Stomach smooth muscle (tissue), 2 donors: ENCODE measurements at regions not wholly inside any gene's neighbourhood (a gene's known extent, or its start where the extent isn't known, plus 50 kb on each side); places are given as distances from the start of the nearest gene placed in this dataset.

Experiments used
- H3K27ac ChIP-seq: one replicate; pipeline ENCODE4 v1.7.0; 2013; ENCODE audit warnings: mild to moderate bottlenecking, low read length, inconsistent platforms
- H3K27me3 ChIP-seq, 2 donors: one replicate each; pipeline ENCODE4 v1.7.0; 2013; ENCODE audit warnings: low read length in 2 of 2; ENCODE audit not compliant: insufficient read depth in 2 of 2, control insufficient read depth in 1 of 2
- H3K36me3 ChIP-seq, 2 donors: one replicate each; pipeline ENCODE4 v1.7.0; 2013; ENCODE audit warnings: low read length in 2 of 2; ENCODE audit not compliant: control insufficient read depth in 2 of 2, insufficient read depth in 2 of 2
- H3K4me1 ChIP-seq: one replicate; pipeline ENCODE4 v1.7.0; 2013; ENCODE audit warnings: low read length; ENCODE audit not compliant: control insufficient read depth, insufficient read depth
- H3K4me3 ChIP-seq, 2 donors: one replicate each; pipeline ENCODE4 v1.7.0; 2013; ENCODE audit warnings: low read length in 2 of 2
- H3K9ac ChIP-seq, 2 donors: one replicate each; pipeline ENCODE4 v1.7.0; 2013; ENCODE audit warnings: low read length in 2 of 2, mild to moderate bottlenecking in 1 of 2
- H3K9me3 ChIP-seq, 2 donors: one replicate each; pipeline ENCODE4 v1.7.0; 2013; ENCODE audit warnings: low read length in 2 of 2; ENCODE audit not compliant: control insufficient read depth in 2 of 2
- donor health status: healthy.
- donor health status: Pancreatic carcinoma.

- Histone ChIP-seq H3K27me3 (no peaks in the 10 kb centered on the region), H3K4me3 (no peak overlapping the region), H3K27ac (no peak overlapping the region)
Observed at GRCh38 chr2:221111739-221112138, 460.4 kb downstream of the EPHA4 start.

GRCh38 chr2:221112744-221113143, 459.4 kb downstream of the EPHA4 start:
- Histone ChIP-seq H3K36me3 (no peaks in the 10 kb centered on the region), H3K9ac (no peak overlapping the region), H3K9me3 (no peaks in the 10 kb centered on the region), H3K4me3 (no peak overlapping the region), H3K27me3 (no peaks in the 10 kb centered on the region), H3K27ac (no peak overlapping the region), H3K4me1 (no peaks in the 10 kb centered on the region)

More at GRCh38 chr2:221111739-221112138, 460.4 kb downstream of the EPHA4 start:
- H3K36me3 ChIP-seq = no peaks in the 10 kb centered on the region
- H3K9ac ChIP-seq = no peak overlapping the region
- no peaks in the 10 kb centered on the region for H3K4me1 ChIP-seq
- H3K9me3 ChIP-seq = no peaks in the 10 kb centered on the region

DNA sequence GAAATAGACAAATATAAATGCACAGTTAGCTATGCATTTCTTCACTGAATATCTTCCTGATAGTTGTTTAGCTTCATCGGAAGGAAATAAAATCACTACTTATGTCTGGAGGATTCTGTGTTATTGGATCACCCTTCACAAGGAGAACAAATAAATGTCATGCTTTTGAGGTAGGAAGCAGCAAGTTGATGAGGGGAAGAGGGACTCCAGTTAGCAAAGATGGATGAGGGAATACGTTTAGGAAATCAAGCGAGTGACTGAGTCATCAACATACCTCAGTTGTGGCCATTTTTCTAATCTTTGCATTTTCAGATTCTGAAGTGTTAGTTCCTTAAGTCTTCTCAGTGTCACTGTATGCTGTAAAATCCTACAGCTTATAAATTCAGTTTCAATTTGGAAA, 456.2 kb downstream of the EPHA4 start:
- H3K4me3 ChIP-seq = no peak overlapping the region
- H3K9ac ChIP-seq = no peak overlapping the region
- no peaks in the 10 kb centered on the region for H3K4me1 ChIP-seq
- H3K36me3 ChIP-seq = no peaks in the 10 kb centered on the region
- no peaks in the 10 kb centered on the region for H3K27me3 ChIP-seq
- H3K27ac ChIP-seq = no peak overlapping the region
- no peaks in the 10 kb centered on the region for H3K9me3 ChIP-seq

DNA sequence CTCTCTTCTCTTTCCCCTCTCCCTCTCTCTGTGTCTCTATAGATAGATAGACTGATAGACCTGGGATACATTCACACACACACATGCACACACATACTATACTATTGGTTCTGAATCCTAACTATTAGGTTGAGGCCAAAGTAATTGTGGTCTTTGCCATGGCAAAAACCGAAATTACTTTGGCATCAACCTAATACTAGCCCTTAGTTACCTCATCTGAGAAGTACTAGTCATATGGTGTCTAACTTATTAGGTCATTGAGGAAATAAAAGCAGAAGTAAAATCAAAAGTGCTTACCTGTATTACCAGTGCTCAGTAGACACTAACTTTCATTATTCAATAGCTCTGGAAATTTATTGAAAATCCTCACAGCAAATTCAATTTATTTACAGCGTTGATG, 451.5 kb downstream of the EPHA4 start:
- Histone ChIP-seq H3K4me3 (no peak overlapping the region), H3K4me1 (no peaks in the 10 kb centered on the region), H3K27me3 (no peaks in the 10 kb centered on the region), H3K9ac (no peak overlapping the region), H3K36me3 (no peaks in the 10 kb centered on the region), H3K9me3 (no peaks in the 10 kb centered on the region), H3K27ac (no peak overlapping the region)

- Histone ChIP-seq H3K4me1 (no peaks in the 10 kb centered on the region), H3K27me3 (no peaks in the 10 kb centered on the region), H3K9ac (no peak overlapping the region), H3K27ac (no peak overlapping the region), H3K36me3 (no peaks in the 10 kb centered on the region), H3K4me3 (no peak overlapping the region), H3K9me3 (no peaks in the 10 kb centered on the region)
Observed at GRCh38 chr2:221123396-221123795, 448.7 kb downstream of the EPHA4 start.

DNA sequence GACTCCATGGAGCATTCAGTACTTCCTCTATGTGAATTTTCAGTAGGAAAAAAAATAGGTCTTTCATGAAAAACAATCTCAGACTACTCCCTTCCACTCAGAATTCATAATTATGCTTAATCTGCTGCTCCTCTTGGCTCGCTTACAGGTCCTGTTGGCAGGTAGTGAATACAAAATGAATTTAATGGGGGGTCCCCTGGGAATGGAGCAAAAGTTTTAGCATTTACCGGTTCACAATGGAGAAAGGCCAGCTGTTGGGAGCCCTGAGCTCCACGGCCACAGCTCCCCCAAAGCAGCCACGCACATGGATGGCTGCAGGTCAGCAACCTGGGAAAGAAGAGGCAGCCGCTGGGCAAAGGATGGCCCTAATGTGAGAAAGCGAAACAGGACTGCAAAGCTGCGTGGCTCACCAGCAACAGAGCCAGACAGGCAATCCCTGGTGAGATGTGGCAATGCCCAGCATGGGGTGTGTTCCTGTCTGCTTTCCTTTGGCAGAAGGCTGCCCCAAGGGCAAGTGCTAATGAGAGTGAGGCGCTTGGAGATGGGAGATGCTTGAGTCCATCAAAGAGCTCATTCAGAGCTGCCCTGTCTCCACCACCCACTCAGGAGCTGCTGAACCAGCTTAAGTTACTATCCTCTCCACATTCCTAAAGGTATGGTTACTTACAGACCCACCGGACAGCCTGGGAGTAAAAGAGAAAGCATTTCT, 447.4 kb downstream of the EPHA4 start:
- Histone ChIP-seq H3K9me3 (no peaks in the 10 kb centered on the region), H3K4me3 (no peak overlapping the region), H3K36me3 (no peaks in the 10 kb centered on the region), H3K9ac (no peak overlapping the region), H3K27me3 (no peaks in the 10 kb centered on the region), H3K27ac (no peak overlapping the region), H3K4me1 (no peaks in the 10 kb centered on the region)

DNA sequence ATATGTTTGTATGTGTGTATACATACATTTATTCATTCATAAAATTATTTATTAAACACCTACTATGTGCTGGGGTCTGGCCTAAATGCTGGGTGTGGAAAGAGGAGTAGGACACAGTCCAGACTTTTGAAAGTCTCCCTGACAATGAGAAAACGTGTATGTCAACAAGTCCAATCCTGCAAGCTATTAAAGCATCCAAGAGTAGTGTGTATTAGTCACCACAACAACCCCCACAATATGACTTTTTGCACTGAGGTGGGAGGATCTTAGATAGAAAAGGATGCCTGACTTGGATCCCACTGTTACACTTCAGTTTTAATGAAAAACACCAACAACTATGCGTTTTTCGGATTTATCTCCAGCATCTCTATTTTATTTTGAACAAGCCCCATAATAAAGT, 446.4 kb downstream of the EPHA4 start:
- Histone ChIP-seq H3K9ac (no peak overlapping the region), H3K9me3 (no peaks in the 10 kb centered on the region), H3K36me3 (no peaks in the 10 kb centered on the region), H3K27me3 (no peaks in the 10 kb centered on the region), H3K4me1 (no peaks in the 10 kb centered on the region), H3K27ac (no peak overlapping the region), H3K4me3 (no peak overlapping the region)

- H3K27ac ChIP-seq = no peak overlapping the region
- H3K9ac ChIP-seq = no peak overlapping the region
- no peaks in the 10 kb centered on the region for H3K9me3 ChIP-seq
- no peaks in the 10 kb centered on the region for H3K4me1 ChIP-seq
- H3K4me3 ChIP-seq = no peak overlapping the region
- no peaks in the 10 kb centered on the region for H3K36me3 ChIP-seq
- no peaks in the 10 kb centered on the region for H3K27me3 ChIP-seq
Observed at GRCh38 chr2:221129657-221130056, 442.4 kb downstream of the EPHA4 start.

DNA sequence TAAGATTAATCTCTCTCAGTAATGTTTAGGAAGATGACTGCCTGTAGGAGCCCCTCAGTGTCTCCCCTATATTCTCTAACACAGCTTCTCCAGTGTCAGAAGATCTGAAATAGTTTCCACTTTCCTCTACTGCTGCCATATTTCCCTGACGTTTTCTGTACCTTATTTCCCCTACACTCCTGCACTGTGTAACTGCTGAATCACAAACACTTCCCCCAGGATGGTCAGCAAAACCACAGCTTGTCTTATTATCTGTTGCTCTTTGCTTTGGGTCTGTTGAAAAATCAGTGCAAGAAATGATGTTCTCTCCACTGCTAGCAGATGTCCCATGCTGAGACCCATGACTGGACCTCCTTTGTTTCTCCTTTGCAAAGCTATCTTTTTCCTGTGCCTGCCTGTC, 441.7 kb downstream of the EPHA4 start:
- no peaks in the 10 kb centered on the region for H3K4me1 ChIP-seq
- H3K9ac ChIP-seq = no peak overlapping the region
- H3K4me3 ChIP-seq = no peak overlapping the region
- H3K9me3 ChIP-seq = no peaks in the 10 kb centered on the region
- no peaks in the 10 kb centered on the region for H3K27me3 ChIP-seq
- H3K27ac ChIP-seq = no peak overlapping the region
- H3K36me3 ChIP-seq = no peaks in the 10 kb centered on the region

GRCh38 chr2:221133941-221134340, 438.2 kb downstream of the EPHA4 start:
- H3K4me1 ChIP-seq = no peaks in the 10 kb centered on the region
- no peaks in the 10 kb centered on the region for H3K36me3 ChIP-seq
- no peak overlapping the region for H3K27ac ChIP-seq
- H3K9ac ChIP-seq = no peak overlapping the region
- H3K9me3 ChIP-seq = no peaks in the 10 kb centered on the region
- no peaks in the 10 kb centered on the region for H3K27me3 ChIP-seq
- H3K4me3 ChIP-seq = no peak overlapping the region

DNA sequence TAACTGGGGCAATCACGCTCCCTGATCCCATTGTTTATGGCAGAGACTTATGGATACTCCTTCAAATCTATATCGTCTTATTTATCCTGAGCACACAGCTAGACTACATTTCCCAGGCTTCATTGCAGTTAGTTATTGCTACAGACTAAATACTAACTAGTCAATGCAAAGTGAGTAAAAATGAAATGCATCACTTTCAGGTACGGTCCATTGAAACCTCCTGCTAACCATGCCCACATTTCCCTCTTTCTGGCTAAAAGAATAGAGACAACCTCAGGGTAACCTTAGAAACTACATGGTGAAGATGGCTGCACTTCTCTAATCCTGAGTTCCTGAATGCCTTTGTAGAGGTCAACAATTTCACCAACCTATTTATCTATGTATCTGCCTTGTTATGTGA, 437.4 kb downstream of the EPHA4 start:
- no peaks in the 10 kb centered on the region for H3K4me1 ChIP-seq
- H3K27me3 ChIP-seq = no peaks in the 10 kb centered on the region
- H3K36me3 ChIP-seq = no peaks in the 10 kb centered on the region
- H3K4me3 ChIP-seq = no peak overlapping the region
- H3K9me3 ChIP-seq = no peaks in the 10 kb centered on the region
- H3K27ac ChIP-seq = no peak overlapping the region
- H3K9ac ChIP-seq = no peak overlapping the region
